Body of pancreas (tissue), 4 donors: ENCODE measurements at regions not wholly inside any gene's neighbourhood (a gene's known extent, or its start where the extent isn't known, plus 50 kb on each side); places are given as distances from the start of the nearest gene placed in this dataset.

Source experiments
- ATAC-seq: fragments of 150-250 bp; one replicate; pipeline ENCODE4 v1.9.1; 2016
- DNase-seq, 4 donors: peaks; one replicate each; pipeline ENCODE4 v3.0.0-alpha.2; 2019
- H3K27ac ChIP-seq, 4 donors: fragments of 200-600 bp; sonication (generic); 1 replicate in 3 of 4; 2 replicates in 1 of 4; pipeline versions ENCODE4 v1.5.1 to v1.6.1; 2016 to 2019; ENCODE audit warnings: mild to moderate bottlenecking in 1 of 4, mixed read lengths in 1 of 4, moderate library complexity in 1 of 4
- H3K27me3 ChIP-seq, 2 donors: fragments of 200-600 bp; sonication (generic); one replicate each; pipeline ENCODE4 v1.6.0; 2016; ENCODE audit warnings: mild to moderate bottlenecking in 1 of 2
- H3K36me3 ChIP-seq, 2 donors: fragments of 200-600 bp; sonication (generic); replicated peaks in 1 of 2; 2 replicates each; pipeline ENCODE4 v1.5.1; 2016; ENCODE audit warnings: low read depth in 2 of 2; ENCODE audit not compliant: insufficient read depth in 1 of 2
- H3K4me1 ChIP-seq: fragments of 200-600 bp; sonication (generic); one replicate; pipeline ENCODE4 v1.6.0; 2016
- H3K4me3 ChIP-seq, 2 donors: fragments of 200-600 bp; sonication (generic); 1 replicate in 1 of 2; 2 replicates in 1 of 2; pipeline ENCODE4 v1.5.1; 2016 to 2019
- H3K9me3 ChIP-seq, 3 donors: fragments of 200-600 bp; sonication (generic); 1 replicate in 2 of 3; 2 replicates in 1 of 3; pipeline ENCODE4 v1.5.1; 2016
- POLR2A ChIP-seq, 3 donors: fragments of 450-650 bp; IDR thresholded peaks; one replicate each; pipeline ENCODE4 v1.6.1; 2016; ENCODE audit warnings: antibody characterized with exemption in 3 of 3, mild to moderate bottlenecking in 2 of 3
- WGBS, 2 donors: methylation state at CpG; one replicate each; pipeline ENCODE4 v1.1.5; 2017; 5-methylcytosine and 5-hydroxymethylcytosine counted together
- intact Hi-C: fragments of 100-400 bp; cut with DNase I; formaldehyde crosslinking; loops from one replicate; pipeline ENCODE4 v1.15.1; 2023
- TF ChIP-seq, protein P1 (sequence below), 7 experiments: fragments of 450-650 bp in 4 of 7; fragments of 200-600 bp in 3 of 7; sonication (generic) in 3 of 7; IDR thresholded peaks; one replicate each; pipeline ENCODE4 v1.5.1; 2016 to 2019; ENCODE audit warnings: antibody characterized with exemption in 7 of 7

DNA sequence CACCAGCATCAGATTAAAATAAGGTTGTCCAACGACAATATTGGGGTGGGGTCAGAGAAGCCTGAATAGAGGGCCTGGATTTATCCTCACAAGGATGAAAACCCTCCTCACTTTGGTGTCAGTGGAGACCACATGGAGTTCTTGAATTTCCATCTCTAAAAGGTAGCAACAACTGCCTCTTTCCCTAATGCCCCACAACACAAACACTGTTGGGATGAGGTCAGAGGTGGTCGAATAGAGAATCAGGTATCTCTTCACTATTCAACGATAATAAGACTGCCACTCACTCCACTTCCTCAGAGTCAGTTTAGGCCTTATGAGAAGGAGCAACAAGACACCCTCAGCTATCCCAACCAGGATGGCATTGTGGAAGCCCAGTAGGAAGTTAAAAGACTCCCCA is 596.1 kb downstream of the HTR1B start:
- Histone ChIP-seq H3K9me3 (no peaks in the 10 kb centered on the region), H3K27me3 (no peaks in the 10 kb centered on the region), H3K4me1 (peaks cover 7% of the 10 kb centered on the region), H3K27ac (no peak overlapping the region), H3K36me3 (no peaks in the 10 kb centered on the region), H3K4me3 (no peak overlapping the region)
- intact Hi-C loops: loop anchor here (10.0 kb wide), 1 partner anchor 162 kb away; no protein-coding TSS in a partner anchor
- DNase-seq (no peak), ATAC-seq (no peak)
- 49 to 77% methylated on average over 3 of the region's 3 CpGs for WGBS, 2 donors
- no peak for TF ChIP-seq POLR2A (IDR thresholded peaks at IDR 0.05)
- TF ChIP-seq, protein P1, sequence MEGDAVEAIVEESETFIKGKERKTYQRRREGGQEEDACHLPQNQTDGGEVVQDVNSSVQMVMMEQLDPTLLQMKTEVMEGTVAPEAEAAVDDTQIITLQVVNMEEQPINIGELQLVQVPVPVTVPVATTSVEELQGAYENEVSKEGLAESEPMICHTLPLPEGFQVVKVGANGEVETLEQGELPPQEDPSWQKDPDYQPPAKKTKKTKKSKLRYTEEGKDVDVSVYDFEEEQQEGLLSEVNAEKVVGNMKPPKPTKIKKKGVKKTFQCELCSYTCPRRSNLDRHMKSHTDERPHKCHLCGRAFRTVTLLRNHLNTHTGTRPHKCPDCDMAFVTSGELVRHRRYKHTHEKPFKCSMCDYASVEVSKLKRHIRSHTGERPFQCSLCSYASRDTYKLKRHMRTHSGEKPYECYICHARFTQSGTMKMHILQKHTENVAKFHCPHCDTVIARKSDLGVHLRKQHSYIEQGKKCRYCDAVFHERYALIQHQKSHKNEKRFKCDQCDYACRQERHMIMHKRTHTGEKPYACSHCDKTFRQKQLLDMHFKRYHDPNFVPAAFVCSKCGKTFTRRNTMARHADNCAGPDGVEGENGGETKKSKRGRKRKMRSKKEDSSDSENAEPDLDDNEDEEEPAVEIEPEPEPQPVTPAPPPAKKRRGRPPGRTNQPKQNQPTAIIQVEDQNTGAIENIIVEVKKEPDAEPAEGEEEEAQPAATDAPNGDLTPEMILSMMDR (IDR thresholded peaks at IDR 0.05): no peak

DNA sequence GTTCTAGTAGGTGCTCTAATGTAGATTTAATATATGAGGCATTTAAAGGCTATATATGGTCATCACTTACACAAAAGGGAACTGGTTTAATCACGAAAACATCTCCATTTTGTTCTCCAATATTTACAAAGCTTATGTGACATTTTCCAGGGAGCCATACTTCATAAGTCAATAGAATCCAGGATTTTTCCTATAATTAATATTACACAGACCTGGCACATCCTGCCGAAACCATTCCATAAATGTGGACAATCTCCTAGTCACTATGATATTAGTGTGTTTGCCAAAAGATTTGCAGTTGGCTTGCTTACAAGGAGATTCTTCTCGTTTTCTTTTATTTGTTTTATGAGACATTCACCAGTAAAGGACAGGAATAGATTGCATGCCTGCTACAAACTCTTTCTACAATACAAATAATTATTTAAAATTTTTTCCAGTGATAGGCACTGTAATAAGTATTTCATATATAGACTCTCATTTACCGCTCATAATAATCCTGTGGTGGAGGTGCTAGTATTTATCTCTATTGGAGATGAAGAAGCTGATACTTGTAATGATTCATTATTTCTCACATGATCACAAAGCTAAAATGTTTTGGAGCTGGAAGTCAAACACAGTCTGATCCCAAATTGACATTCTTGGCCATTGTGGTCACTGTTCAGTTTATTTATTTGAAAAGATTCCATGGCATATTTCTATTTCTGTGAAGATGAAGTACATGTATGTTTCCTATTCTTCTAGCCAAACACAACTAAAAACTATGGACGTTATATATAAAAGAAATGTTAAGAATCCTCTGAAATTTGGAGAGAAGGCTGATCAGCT is 597.0 kb downstream of the HTR1B start:
- peaks cover 7% of the 10 kb centered on the region for H3K4me1 ChIP-seq
- WGBS, 2 donors: 66 to 73% methylated on average over 5 of the region's 5 CpGs

DNA sequence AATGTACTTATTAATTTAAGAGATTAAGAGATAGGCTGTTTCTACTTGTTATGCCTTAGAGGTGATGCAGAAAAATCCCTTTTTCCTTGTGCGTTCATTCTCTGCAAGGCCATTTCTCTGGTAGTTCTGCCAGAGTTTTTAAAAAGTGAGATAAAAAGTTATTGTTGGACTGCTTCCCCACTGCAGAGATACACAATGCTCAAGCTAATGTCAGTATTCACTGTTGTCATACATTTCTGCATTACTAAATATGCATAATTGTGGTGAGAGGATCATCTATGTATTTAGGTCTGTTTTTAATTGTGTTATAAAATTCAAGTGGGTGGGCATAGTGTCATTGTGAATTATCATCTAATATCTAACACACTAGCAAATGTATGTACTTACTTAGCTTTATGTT is 600.4 kb downstream of the HTR1B start:
- H3K27me3 ChIP-seq: no peaks in the 10 kb centered on the region
- no peaks in the 10 kb centered on the region for H3K36me3 ChIP-seq
- TF ChIP-seq, protein P1 (IDR thresholded peaks at IDR 0.05): no peak
- H3K9me3 ChIP-seq: no peaks in the 10 kb centered on the region
- 0 to 44% methylated on average over 1 of the region's 1 CpG for WGBS, 2 donors
- intact Hi-C loops: loop anchor here (10.0 kb wide), 1 partner anchor 158 kb away; no protein-coding TSS in a partner anchor
- H3K4me1 ChIP-seq: peaks cover 7% of the 10 kb centered on the region
- ATAC-seq: no peak
- DNase-seq: no peak
- H3K27ac ChIP-seq: no peak overlapping the region
- H3K4me3 ChIP-seq: no peak overlapping the region

More for the DNA sequence above, 597.0 kb downstream of the HTR1B start:
- DNase-seq: no peak
- Histone ChIP-seq H3K9me3 (no peaks in the 10 kb centered on the region), H3K27me3 (no peaks in the 10 kb centered on the region), H3K4me3 (no peak overlapping the region), H3K27ac (no peak overlapping the region), H3K36me3 (no peaks in the 10 kb centered on the region)
- TF ChIP-seq, protein P1 (IDR thresholded peaks at IDR 0.05): no peak
- TF ChIP-seq POLR2A (IDR thresholded peaks at IDR 0.05): no peak
- intact Hi-C loops: loop anchor here (10.0 kb wide), 1 partner anchor 162 kb away; no protein-coding TSS in a partner anchor
- no peak for ATAC-seq

DNA sequence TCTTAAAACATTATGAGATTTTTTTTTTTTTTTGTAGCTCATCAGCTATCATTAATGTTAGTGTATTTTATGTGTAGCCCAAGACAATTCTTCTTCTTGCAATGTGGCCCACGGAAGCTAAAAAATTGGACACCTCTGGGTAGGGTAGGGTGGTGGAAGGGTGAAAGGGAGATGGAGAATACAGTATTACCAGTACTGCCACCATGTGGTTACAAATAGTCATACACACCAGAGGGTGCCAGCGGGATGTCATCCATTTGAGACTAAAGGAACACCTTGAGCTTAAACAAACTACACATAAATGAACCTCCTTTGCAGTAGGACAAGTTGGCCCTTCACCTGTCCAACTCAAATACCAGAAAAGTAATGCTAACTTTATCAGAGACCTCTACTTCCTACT is 601.9 kb downstream of the HTR1B start:
- DNase-seq (peak in 3 of 4 donors; percentile 16 to 38 (median 36)), ATAC-seq (peak; percentile 27)
- H3K36me3 ChIP-seq: no peaks in the 10 kb centered on the region

More for the DNA sequence above, 601.9 kb downstream of the HTR1B start:
- Histone ChIP-seq H3K27ac (no peak overlapping the region), H3K9me3 (no peaks in the 10 kb centered on the region), H3K4me3 (no peak overlapping the region), H3K27me3 (no peaks in the 10 kb centered on the region), H3K4me1 (peaks cover 14% of the 10 kb centered on the region)
- intact Hi-C loops: loop anchor here (10.0 kb wide), 1 partner anchor 157 kb away; no protein-coding TSS in a partner anchor
- whole genome bisulfite sequencing, 2 donors: 52 to 64% methylated on average over 2 of the region's 2 CpGs
- no peak for TF ChIP-seq POLR2A (IDR thresholded peaks at IDR 0.05)
- TF ChIP-seq, protein P1 (IDR thresholded peaks at IDR 0.05): peak in 3 of 7 experiments; percentile 13 to 33 (median 28)
